Duodenal mucosa (tissue), 2 donors: ENCODE measurements at regions not wholly inside any gene's neighbourhood (a gene's known extent, or its start where the extent isn't known, plus 50 kb on each side); places are given as distances from the start of the nearest gene placed in this dataset.
"Not testable (repeated sequence)": the region's sequence is repeated elsewhere in the genome, so short reads cannot be mapped to it uniquely, and the experiment has no call there.

Experiments used
- H3K27ac ChIP-seq: one replicate; pipeline ENCODE4 v1.7.0; 2013; ENCODE audit warnings: low read depth, low read length
- H3K27me3 ChIP-seq, 2 donors: one replicate each; pipeline ENCODE4 v1.7.0; 2013; ENCODE audit warnings: low read length in 2 of 2, control low read depth in 1 of 2; ENCODE audit not compliant: insufficient read depth in 2 of 2, control insufficient read depth in 1 of 2
- H3K36me3 ChIP-seq, 2 donors: one replicate each; pipeline ENCODE4 v1.7.0; 2013; ENCODE audit warnings: low read length in 2 of 2, control low read depth in 1 of 2; ENCODE audit not compliant: insufficient read depth in 2 of 2, control insufficient read depth in 1 of 2
- H3K4me1 ChIP-seq, 2 donors: one replicate each; pipeline ENCODE4 v1.7.0; 2013; ENCODE audit warnings: low read length in 2 of 2, control low read depth in 1 of 2; ENCODE audit not compliant: insufficient read depth in 2 of 2, control insufficient read depth in 1 of 2
- H3K4me3 ChIP-seq, 2 donors: one replicate each; pipeline ENCODE4 v1.7.0; 2013; ENCODE audit warnings: low read length in 2 of 2, low read depth in 1 of 2
- H3K9ac ChIP-seq, 2 donors: one replicate each; pipeline ENCODE4 v1.7.0; 2013; ENCODE audit warnings: low read length in 2 of 2, low read depth in 1 of 2
- H3K9me3 ChIP-seq, 2 donors: one replicate each; pipeline ENCODE4 v1.7.0; 2013; ENCODE audit warnings: low read length in 2 of 2, control low read depth in 1 of 2; ENCODE audit not compliant: control insufficient read depth in 1 of 2

DNA sequence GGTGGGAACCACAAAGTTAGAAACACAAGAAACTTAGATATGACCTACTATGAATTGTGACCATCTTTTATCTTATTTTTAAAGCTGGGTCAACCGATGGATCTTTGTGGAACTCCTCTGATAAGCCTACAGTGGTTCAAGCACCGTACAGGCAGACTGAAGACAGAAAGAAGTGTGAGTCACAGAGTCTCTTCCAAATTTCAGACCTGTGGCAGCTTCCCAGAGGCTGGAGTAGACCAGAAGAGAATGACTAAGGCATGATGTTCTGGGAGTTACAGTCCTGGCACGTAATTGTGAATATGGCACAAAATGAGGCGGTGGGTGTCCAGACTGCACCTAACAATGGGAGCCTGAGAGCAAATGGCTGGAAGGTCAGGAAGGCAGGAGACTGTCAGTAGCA lies 70.0 kb downstream of the LMO4 start:
- no peaks in the 10 kb centered on the region for H3K27me3 ChIP-seq
- no peak overlapping the region for H3K4me3 ChIP-seq
- H3K9ac ChIP-seq = no peak overlapping the region
- peaks cover 0 to 6% of the 10 kb centered on the region in 2 donors for H3K4me1 ChIP-seq
- H3K36me3 ChIP-seq = no peaks in the 10 kb centered on the region
- no peak overlapping the region for H3K27ac ChIP-seq
- H3K9me3 ChIP-seq = no peaks in the 10 kb centered on the region

DNA sequence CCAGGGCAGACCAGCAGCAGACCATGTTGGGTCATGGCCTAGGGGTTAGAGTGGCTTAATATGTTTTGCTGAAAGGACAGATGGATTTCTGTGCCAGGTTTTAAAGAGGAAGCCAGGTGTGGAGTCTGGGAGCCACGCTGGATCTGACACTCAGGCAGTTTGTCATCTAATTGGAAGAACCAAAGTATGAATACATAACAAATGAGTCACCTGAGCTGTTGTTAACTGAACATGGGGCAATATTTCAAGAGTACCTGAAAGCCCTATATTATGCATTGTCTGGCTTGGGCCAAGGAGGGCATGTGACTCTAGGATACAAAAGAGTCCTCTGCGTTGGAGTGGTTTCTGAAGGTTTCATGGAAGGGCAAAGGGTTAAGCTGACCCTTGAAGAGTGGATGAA lies 70.6 kb downstream of the LMO4 start:
- no peaks in the 10 kb centered on the region for H3K9me3 ChIP-seq
- H3K4me1 ChIP-seq = peaks cover 0 to 6% of the 10 kb centered on the region in 2 donors
- no peak overlapping the region for H3K9ac ChIP-seq
- no peaks in the 10 kb centered on the region for H3K36me3 ChIP-seq
- no peak overlapping the region for H3K4me3 ChIP-seq
- no peak overlapping the region for H3K27ac ChIP-seq
- H3K27me3 ChIP-seq = no peaks in the 10 kb centered on the region

DNA sequence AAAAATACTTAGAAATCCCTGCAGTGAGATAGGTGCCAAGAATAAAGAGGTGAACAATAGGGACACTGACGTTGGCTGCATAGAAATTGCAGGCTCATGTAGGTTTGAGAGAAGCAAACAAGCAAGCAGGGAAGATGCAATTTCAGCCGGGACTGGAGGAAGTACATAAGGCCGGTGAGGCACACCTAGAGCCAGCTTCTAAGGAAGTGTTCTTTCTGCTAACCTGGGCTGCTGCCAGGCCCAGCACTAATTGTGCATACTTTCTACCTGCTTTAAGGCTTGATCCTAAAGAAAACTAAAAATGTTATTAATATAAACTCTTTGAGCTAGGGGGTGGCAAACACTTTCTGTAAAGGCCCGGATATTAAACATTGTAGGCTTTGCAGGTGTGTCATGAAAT lies 71.0 kb downstream of the LMO4 start:
- Histone ChIP-seq H3K4me1 (peaks cover 0 to 6% of the 10 kb centered on the region in 2 donors), H3K36me3 (no peaks in the 10 kb centered on the region), H3K4me3 (no peak overlapping the region), H3K27ac (no peak overlapping the region), H3K9ac (no peak overlapping the region), H3K27me3 (no peaks in the 10 kb centered on the region), H3K9me3 (no peaks in the 10 kb centered on the region)

DNA sequence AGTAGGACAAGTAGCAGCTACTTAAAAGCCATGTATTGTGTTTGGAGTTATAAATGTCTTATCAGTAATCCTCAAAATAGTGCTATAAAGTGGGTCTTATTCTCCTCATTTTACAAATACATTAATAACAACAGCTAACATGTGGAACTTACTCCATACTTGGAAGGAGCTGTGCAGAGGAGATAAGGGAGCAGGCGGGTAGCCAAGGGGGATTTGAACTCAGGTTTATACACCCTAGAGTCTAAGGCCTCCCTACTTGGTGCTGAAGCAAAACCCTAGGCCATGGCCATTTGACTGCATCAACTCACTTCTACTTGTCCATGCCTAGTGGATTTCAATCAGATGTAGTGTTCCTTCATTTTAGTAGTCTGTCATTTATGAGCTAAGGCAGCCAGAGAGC lies 72.1 kb downstream of the LMO4 start:
- H3K27ac ChIP-seq = no peak overlapping the region
- H3K9ac ChIP-seq = no peak overlapping the region
- peaks cover 0 to 6% of the 10 kb centered on the region in 2 donors for H3K4me1 ChIP-seq
- H3K36me3 ChIP-seq = no peaks in the 10 kb centered on the region
- no peak overlapping the region for H3K4me3 ChIP-seq
- H3K27me3 ChIP-seq = no peaks in the 10 kb centered on the region
- H3K9me3 ChIP-seq = no peaks in the 10 kb centered on the region

- Histone ChIP-seq H3K27me3 (no peaks in the 10 kb centered on the region), H3K9ac (no peak overlapping the region), H3K27ac (no peak overlapping the region), H3K4me3 (no peak overlapping the region), H3K4me1 (peaks cover 0 to 6% of the 10 kb centered on the region in 2 donors), H3K9me3 (no peaks in the 10 kb centered on the region), H3K36me3 (no peaks in the 10 kb centered on the region)
These were observed 73.7 kb downstream of the LMO4 start for GRCh38 chr1:87402241-87403002.

DNA sequence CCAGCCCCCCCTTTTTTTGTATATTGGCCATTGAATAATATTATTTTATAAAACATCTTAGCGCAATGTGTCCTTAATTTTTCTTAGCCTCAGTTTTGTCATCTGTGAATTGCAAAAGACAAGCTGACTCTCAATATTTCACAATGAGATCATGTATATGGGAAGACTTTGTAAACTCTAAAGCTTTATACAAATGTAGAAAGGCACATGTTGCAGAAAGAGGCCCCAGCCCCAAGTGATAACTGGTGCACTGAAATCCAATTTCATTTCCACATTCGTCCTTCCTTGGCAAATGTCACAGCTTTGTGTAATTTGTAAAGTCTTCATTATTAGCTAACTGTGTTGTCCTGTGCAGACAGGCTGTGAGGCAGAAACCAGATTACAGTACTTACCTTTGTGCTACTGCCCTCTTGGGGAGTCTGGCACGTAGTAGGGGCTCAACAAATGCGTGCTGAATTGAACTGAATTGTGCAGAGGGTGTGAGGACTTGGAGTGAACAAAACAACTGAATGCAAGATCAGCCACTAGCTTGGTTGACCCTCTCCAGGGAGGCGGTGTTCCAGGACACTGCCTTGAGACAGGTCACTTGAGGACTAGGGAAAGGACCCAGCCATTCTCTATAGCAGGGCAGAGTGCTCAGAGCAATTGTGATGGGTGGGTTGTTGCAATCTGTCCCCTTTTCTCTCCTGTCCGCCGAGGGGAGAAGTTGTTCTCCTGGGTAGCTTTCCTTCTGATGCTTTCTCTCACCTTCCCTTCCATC lies 74.6 kb downstream of the LMO4 start:
- Histone ChIP-seq H3K27ac (no peak overlapping the region), H3K9ac (no peak overlapping the region)

GRCh38 chr1:87404296-87404695 lies 75.6 kb downstream of the LMO4 start:
- peaks cover 0 to 3% of the 10 kb centered on the region in 2 donors for H3K4me1 ChIP-seq
- no peak overlapping the region for H3K4me3 ChIP-seq
- H3K27ac ChIP-seq = no peak overlapping the region
- H3K27me3 ChIP-seq = no peaks in the 10 kb centered on the region
- no peaks in the 10 kb centered on the region for H3K36me3 ChIP-seq
- no peaks in the 10 kb centered on the region for H3K9me3 ChIP-seq
- H3K9ac ChIP-seq = no peak overlapping the region

More for the DNA sequence above, 74.6 kb downstream of the LMO4 start:
- no peaks in the 10 kb centered on the region for H3K9me3 ChIP-seq
- H3K4me1 ChIP-seq = peaks cover 0 to 6% of the 10 kb centered on the region in 2 donors
- no peak overlapping the region for H3K4me3 ChIP-seq
- H3K36me3 ChIP-seq = no peaks in the 10 kb centered on the region
- no peaks in the 10 kb centered on the region for H3K27me3 ChIP-seq

DNA sequence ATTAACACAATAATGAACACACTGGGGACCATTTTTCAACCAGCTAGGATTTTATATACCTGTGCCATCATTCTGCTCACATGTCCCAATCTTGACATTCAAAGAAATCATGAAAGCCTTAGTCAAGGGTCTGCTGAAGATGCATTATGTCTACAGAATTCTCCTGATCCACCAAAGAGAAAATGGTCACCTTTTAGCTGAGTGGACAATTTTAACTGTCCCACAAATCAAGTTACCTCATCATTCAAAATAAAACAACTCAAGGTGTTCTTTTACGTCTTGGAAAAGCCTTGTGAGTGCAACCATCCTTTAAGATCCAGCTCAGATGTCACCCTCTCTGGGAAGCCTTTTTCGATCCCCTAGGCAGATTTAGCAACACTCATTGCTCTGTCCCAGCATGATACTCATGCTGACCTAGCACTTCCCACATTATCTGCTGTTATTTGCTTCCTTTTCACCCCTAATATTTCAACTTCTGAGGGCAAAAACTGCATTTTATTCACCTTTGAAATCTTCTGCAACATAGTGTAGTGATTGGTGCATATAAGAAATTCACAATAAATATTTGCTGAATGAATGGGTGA lies 80.1 kb downstream of the LMO4 start:
- Histone ChIP-seq H3K36me3 (no peaks in the 10 kb centered on the region), H3K9ac (no peak overlapping the region), H3K27me3 (no peaks in the 10 kb centered on the region), H3K9me3 (no peaks in the 10 kb centered on the region), H3K4me1 (peaks cover 0 to 3% of the 10 kb centered on the region in 2 donors), H3K27ac (no peak overlapping the region), H3K4me3 (no peak overlapping the region)

GRCh38 chr1:87410776-87411480 lies 82.2 kb downstream of the LMO4 start:
- no peaks in the 10 kb centered on the region for H3K36me3 ChIP-seq
- H3K4me1 ChIP-seq = peaks cover 0 to 3% of the 10 kb centered on the region in 2 donors
- H3K4me3 ChIP-seq = no peak overlapping the region
- no peaks in the 10 kb centered on the region for H3K27me3 ChIP-seq
- H3K27ac ChIP-seq = no peak overlapping the region
- no peaks in the 10 kb centered on the region for H3K9me3 ChIP-seq
- H3K9ac ChIP-seq = no peak overlapping the region

DNA sequence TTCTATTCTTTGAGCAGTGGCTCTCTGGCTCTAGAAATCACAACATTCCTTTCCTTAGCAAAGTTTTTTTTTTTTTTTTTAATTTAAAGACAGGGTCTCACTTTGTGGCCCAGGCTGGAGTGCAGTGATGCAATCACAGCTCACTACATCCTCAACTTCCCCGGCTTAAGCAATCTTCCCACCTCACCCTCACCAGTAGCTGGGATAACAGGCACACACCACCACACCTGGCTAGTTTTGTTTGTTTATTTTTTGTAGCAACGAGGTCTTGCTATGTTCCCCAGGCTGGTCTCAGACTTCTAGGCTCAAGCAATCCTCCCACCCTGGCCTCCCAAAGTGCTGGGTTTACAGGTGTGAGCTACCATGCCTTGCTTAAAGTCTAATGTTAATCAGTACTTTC lies 85.2 kb downstream of the LMO4 start:
- not testable (repeated sequence) for H3K36me3 ChIP-seq, H3K27me3 ChIP-seq, H3K4me3 ChIP-seq, H3K27ac ChIP-seq, H3K9me3 ChIP-seq, H3K9ac ChIP-seq, H3K4me1 ChIP-seq
